IPS-18a (cell line): ENCODE measurements at regions not wholly inside any gene's neighbourhood (a gene's known extent, or its start where the extent isn't known, plus 50 kb on each side); places are given as distances from the start of the nearest gene placed in this dataset.

ENCODE experiments used
- H3K27ac ChIP-seq: one replicate; pipeline ENCODE4 v1.5.1; 2013; ENCODE audit warnings: low read length
- H3K27me3 ChIP-seq: one replicate; pipeline ENCODE4 v1.6.1; 2013; ENCODE audit warnings: mild to moderate bottlenecking, low read length; ENCODE audit not compliant: control insufficient read depth, insufficient read depth
- H3K36me3 ChIP-seq: one replicate; pipeline ENCODE4 v1.6.1; 2013; ENCODE audit warnings: low read depth, low read length; ENCODE audit not compliant: control insufficient read depth
- H3K4me1 ChIP-seq: one replicate; pipeline ENCODE4 v1.6.1; 2013; ENCODE audit warnings: low read depth, low read length; ENCODE audit not compliant: control insufficient read depth
- H3K4me3 ChIP-seq: one replicate; pipeline ENCODE4 v1.5.1; 2013; ENCODE audit warnings: low read length
- H3K9ac ChIP-seq: one replicate; pipeline ENCODE4 v1.6.1; 2013; ENCODE audit warnings: mild to moderate bottlenecking, low read length, moderate library complexity
- H3K9me3 ChIP-seq: one replicate; pipeline ENCODE4 v1.6.1; 2013; ENCODE audit warnings: low read depth, low read length; ENCODE audit not compliant: control insufficient read depth

DNA sequence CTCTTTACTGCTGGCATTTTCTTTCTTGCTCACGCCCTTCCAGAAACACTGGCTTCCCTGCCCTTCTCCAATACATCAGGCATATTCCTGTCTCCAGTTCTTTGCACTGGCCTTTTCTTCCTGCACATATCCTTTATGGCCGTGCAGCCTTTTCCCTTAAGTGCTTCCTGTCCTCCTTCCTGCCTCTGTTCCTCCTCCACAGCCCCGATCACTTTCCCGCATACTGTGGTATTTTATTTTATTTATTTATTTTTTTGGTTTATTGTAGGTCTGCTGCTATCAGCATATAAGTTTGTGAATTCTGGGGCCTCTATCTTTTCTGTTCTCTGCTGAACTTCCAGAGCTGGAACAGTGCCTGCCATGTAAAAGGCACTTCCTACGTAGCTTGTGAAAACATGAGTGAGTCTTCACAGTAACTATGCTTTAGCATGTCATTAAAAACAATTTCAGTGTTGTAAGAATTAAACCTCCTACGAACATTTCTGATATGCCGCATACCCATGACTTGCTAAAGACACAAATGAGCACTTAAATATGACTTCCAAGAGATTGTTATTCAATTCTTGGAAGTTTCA lies 289.1 kb downstream of the TRIB2 start:
- H3K27ac ChIP-seq = no peak overlapping the region
- H3K4me3 ChIP-seq = no peak overlapping the region

DNA sequence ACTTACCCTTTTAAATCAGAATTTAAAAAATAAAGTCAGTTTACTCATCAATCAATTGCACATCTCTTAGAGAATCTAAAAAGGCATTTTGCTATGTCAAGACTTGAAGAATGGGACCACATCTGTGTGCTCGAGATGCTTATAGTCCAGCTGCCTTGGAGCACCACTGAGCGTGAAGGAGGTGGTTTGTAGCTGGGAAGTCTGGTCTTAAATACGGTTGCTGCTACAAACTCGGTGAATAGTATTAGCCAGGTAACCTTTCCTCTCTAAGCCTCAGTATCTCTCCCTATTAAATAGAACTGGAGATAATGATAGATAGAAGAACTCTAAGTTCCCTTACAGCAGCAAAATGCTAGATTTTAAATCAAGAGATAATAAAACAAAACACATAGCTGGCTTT lies 289.7 kb downstream of the TRIB2 start:
- Histone ChIP-seq H3K9me3 (no peaks in the 10 kb centered on the region), H3K4me1 (peaks cover 4% of the 10 kb centered on the region), H3K9ac (no peak overlapping the region), H3K4me3 (no peak overlapping the region), H3K36me3 (no peaks in the 10 kb centered on the region), H3K27me3 (no peaks in the 10 kb centered on the region), H3K27ac (no peak overlapping the region)

More for the DNA sequence above, 289.1 kb downstream of the TRIB2 start:
- Histone ChIP-seq H3K9ac (no peak overlapping the region), H3K27me3 (no peaks in the 10 kb centered on the region), H3K4me1 (peaks cover 4% of the 10 kb centered on the region), H3K36me3 (no peaks in the 10 kb centered on the region), H3K9me3 (no peaks in the 10 kb centered on the region)

DNA sequence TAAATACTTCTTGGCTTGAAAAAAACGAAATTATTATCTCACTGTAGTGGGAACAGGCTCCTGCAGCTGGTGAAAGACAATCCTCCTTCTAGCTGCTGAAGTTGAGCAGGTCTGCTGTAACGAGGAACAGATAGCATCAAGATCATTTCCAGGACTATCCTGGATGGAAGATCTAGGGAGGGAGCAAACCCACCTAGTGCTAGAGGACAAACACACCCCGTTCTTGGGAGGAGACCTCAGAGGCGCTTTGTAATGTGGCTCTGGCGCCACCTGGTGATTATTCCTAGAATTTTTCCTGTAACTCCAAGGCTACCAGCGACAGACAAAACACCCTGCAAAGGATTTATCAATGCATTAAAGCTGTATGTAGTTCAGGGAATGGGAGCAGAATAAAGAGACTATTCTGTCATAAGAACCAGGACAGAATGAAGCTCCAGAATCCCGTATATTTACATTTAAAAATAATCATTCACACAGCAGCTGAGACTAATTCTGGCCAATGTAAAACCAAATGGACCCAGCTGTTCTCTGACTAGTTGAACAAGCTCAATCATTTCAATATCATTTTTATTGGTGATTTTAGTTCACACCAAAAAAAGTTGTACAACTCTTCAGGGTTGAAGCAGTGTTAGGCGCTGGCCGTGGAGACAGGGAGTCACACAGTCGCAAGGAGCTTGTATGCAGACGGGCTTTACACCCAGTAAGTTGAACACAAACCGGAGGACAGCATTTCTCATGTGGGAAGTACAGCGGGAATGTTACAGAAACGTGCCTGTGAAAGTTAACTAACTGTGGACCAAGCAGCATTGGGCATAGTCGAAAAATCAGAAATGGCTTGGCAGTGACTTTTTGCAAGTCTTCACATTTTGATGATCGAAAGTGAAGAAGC lies 290.3 kb downstream of the TRIB2 start:
- Histone ChIP-seq H3K4me3 (no peak overlapping the region), H3K9me3 (no peaks in the 10 kb centered on the region), H3K27me3 (no peaks in the 10 kb centered on the region), H3K4me1 (peaks cover 4% of the 10 kb centered on the region), H3K9ac (no peak overlapping the region), H3K27ac (no peak overlapping the region), H3K36me3 (no peaks in the 10 kb centered on the region)

DNA sequence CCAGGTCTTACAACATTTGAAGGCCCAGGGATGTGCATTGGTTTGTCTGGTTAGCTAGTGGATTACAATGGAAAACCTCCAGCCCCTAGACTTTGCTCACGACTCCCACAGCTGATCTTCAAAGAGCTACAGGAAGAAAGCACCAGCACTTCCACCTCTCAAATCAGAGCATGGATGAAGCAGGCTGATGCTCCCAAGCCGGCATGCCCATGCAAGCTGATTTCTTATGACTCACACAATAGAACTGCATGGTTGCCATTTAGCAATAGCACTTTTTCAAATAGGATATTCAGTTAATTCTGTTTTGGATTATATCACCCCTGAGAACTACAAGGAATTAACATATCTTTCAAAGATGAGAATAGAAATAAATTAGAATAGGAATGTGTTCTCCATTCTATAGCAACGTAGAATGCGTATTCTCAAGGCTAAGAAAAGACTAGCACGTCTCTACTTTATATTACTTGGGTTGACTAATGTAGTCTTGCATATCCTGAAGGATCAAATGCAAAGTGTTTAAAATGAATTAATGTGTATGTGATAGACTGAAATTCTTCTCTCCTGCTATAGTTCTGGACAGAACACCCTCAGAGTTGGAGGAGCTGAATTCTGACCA lies 292.4 kb downstream of the TRIB2 start:
- Histone ChIP-seq H3K4me3 (no peak overlapping the region), H3K27ac (no peak overlapping the region), H3K4me1 (peaks cover 4% of the 10 kb centered on the region), H3K27me3 (no peaks in the 10 kb centered on the region), H3K9me3 (no peaks in the 10 kb centered on the region), H3K36me3 (no peaks in the 10 kb centered on the region), H3K9ac (no peak overlapping the region)

DNA sequence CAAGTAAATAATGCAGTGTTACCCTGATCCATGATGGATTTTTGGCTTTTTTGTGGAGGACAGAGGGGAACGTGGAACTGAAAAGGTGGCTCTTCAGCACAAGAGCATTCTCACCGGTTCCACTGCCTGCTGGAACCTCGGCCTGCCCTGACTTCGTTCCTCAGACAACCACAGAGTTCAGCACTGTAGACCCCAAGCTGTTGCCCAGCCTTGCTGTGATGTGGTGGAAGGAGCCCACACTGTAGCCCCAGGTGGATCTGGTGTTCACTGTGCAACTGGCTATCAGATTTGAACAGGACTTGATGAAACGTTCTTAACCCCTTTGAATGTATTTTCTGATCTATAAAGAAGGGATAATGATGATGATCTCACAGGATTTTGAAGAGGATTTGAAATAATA lies 293.5 kb downstream of the TRIB2 start:
- peaks cover 4% of the 10 kb centered on the region for H3K4me1 ChIP-seq
- H3K9me3 ChIP-seq = no peaks in the 10 kb centered on the region

DNA sequence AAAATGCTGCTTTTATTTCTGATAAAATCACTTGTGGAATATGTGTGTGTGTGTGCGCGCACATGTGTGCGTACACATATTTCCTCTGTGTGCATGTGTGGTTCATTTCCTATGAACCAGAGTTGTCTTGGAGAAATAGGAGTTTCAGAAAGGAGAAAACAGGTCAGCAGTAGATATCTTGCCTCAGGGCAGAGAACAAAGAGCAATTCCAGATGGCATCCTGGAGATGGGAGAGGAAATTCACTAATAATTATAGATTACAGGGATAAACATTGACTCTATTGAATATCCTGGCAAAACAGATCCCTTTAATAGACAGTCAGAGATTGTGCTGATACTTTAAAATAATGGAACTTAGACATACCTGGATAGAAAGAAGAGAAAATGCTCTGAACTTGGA lies 298.0 kb downstream of the TRIB2 start:
- Histone ChIP-seq H3K9ac (no peak overlapping the region), H3K9me3 (no peaks in the 10 kb centered on the region), H3K27ac (no peak overlapping the region), H3K4me3 (no peak overlapping the region), H3K4me1 (peaks cover 6% of the 10 kb centered on the region), H3K27me3 (no peaks in the 10 kb centered on the region), H3K36me3 (no peaks in the 10 kb centered on the region)

More for the DNA sequence above, 293.5 kb downstream of the TRIB2 start:
- H3K27me3 ChIP-seq = no peaks in the 10 kb centered on the region
- H3K4me3 ChIP-seq = no peak overlapping the region
- H3K36me3 ChIP-seq = no peaks in the 10 kb centered on the region
- no peak overlapping the region for H3K9ac ChIP-seq
- H3K27ac ChIP-seq = no peak overlapping the region

DNA sequence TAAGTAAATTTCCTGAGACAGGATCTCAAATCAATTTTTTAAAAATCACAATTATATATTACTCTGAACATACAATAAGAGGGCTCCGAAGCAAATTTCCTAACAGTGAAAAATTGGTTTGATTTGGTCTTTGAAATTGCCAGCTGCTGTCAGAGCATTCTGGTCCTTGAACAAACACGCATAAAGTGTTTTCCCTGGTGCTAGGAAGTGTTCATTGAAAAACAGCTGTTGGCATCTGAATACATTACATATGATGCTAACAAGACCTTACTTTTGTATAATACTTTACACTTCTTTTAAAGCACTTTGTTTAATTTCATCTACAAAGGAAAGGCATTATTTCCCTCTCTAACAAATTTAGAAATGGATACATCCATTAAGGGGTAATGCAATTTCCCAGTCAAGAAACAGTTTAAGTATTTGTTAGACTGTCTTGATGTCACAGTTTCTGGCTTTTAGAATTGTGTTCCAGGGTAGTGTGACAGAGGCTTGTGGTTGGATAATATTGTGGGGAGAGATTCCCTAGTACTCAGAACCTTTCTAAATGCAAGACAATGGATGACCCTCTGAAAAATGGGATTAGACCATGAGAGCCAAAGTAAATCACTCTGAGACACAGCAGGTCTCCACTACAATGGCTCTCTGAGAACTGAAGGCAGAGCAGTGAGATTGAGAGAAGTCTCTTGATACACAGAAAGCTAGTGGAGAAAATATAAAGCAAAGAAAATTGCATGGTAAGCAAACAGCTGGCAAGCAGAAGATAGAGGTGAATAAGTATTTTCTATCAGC lies 299.0 kb downstream of the TRIB2 start:
- Histone ChIP-seq H3K4me1 (peaks cover 6% of the 10 kb centered on the region), H3K9me3 (no peaks in the 10 kb centered on the region), H3K27ac (no peak overlapping the region), H3K36me3 (no peaks in the 10 kb centered on the region), H3K27me3 (no peaks in the 10 kb centered on the region), H3K4me3 (no peak overlapping the region), H3K9ac (no peak overlapping the region)

DNA sequence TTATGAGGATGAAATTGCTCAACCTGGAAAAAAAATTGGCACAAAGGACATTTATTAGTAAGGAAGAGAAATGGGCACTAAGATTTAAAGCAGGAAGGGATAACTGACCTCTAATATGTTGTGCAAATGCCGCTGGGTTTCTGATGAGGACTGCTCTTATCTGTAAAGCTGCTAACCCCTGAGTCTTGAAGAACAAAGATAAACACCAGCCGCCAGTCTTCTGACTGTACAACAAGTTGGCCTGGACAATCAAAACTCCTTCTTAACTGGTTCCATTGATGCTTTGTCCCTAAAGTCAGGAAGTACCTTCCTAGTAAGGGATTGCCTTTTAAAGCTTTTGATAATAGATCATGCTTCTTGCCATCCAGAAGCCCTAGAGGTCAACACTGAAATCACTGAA lies 301.8 kb downstream of the TRIB2 start:
- H3K27me3 ChIP-seq = no peaks in the 10 kb centered on the region
- H3K4me1 ChIP-seq = peaks cover 6% of the 10 kb centered on the region
- H3K36me3 ChIP-seq = no peaks in the 10 kb centered on the region
- no peak overlapping the region for H3K4me3 ChIP-seq
- no peaks in the 10 kb centered on the region for H3K9me3 ChIP-seq
- no peak overlapping the region for H3K27ac ChIP-seq
- no peak overlapping the region for H3K9ac ChIP-seq

DNA sequence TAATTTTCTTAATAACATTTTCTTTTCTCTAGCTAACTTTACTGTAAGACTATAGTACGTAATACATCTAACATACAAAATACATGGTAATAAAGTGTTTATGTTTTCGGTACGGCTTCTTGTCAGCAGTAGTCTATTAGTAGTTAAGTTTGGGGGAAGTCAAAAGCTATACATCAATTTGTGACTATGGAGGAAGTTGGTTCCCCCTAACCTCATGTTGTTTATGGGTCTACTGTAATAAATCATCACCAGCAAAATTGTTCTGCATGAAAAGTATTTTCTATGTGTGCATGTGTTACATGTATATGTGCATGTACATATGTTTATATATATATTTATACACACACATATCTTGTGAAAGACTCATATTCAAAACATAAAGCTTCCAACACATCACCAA lies 303.0 kb downstream of the TRIB2 start:
- H3K27ac ChIP-seq = no peak overlapping the region
- no peak overlapping the region for H3K9ac ChIP-seq
- H3K4me3 ChIP-seq = no peak overlapping the region
- H3K27me3 ChIP-seq = no peaks in the 10 kb centered on the region
- H3K4me1 ChIP-seq = peaks cover 6% of the 10 kb centered on the region
- no peaks in the 10 kb centered on the region for H3K9me3 ChIP-seq
- no peaks in the 10 kb centered on the region for H3K36me3 ChIP-seq

DNA sequence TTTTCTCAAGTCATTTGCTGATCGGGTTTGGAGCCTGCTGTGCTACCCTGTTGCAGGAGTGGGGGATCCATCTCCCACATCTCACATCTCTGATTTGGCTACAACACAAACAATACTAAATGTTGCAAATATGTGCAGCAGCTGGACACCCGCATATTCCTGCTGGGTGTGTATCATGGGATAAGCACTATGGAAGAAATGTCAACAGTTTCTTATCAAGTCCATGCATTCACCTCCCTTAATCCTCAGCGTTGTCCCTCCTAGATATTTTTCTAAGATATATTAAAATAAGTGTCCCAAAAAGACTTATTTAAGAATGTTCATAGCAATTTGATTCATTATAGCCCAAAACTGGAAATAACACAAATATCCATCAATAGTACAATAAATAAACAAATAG lies 303.7 kb downstream of the TRIB2 start:
- Histone ChIP-seq H3K36me3 (no peaks in the 10 kb centered on the region), H3K4me1 (peaks cover 5% of the 10 kb centered on the region), H3K27me3 (no peaks in the 10 kb centered on the region), H3K27ac (no peak overlapping the region), H3K9ac (no peak overlapping the region), H3K4me3 (no peak overlapping the region), H3K9me3 (no peaks in the 10 kb centered on the region)

DNA sequence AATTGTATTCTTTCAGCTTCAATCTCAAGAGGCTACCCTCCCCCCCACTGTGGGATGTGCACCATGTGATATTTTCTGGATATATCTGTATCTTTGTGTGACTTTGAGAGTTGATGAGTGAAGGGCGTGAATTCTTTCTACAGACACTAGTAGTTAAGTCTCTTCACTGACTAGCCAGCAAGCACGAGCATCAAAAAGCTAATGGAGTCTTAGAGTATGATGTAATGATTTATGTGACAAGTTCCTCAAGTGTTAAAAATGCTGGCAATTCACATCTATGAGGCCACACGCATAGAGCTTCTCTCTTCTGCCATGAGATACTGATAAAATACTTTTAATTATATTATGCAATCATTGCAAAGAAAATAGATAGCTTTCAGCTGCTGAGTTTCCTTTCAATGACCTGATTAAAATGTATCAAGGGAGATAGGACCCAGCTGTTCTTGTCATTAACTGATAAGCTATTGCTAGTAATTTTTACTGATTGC lies 304.8 kb downstream of the TRIB2 start:
- Histone ChIP-seq H3K36me3 (no peaks in the 10 kb centered on the region), H3K9me3 (no peaks in the 10 kb centered on the region), H3K9ac (no peak overlapping the region), H3K4me1 (no peaks in the 10 kb centered on the region), H3K27me3 (no peaks in the 10 kb centered on the region), H3K27ac (no peak overlapping the region), H3K4me3 (no peak overlapping the region)
